HT-29 (cell line): ENCODE measurements at regions not wholly inside any gene's neighbourhood (a gene's known extent, or its start where the extent isn't known, plus 50 kb on each side); places are given as distances from the start of the nearest gene placed in this dataset.
"Not testable (repeated sequence)": the region's sequence is repeated elsewhere in the genome, so short reads cannot be mapped to it uniquely, and the experiment has no call there.

Experiments
- DNase-seq: peaks from one replicate; pipeline ENCODE4 v3.0.0-alpha.2; 2015; ENCODE audit warnings: low spot score

DNA sequence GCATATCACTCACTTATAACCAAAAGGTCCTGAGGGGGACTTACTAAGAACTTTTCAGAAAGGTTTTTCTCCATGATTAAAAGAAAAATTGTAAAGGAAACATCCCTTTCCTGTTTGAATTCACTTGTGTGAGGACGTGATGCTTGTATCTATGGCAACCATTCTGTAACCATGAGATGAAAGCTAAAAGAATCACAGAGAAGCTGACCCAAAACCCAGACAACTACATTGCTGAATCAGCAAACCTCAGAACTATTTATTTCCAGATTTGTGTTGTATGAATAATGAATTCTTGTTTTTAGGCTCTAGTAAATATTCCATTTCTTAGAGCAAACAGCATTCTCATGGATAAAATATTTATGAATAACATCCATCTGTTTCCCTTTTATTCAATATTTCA, 91.2 kb downstream of the RCHY1 start:
- no peak for DNase-seq

DNA sequence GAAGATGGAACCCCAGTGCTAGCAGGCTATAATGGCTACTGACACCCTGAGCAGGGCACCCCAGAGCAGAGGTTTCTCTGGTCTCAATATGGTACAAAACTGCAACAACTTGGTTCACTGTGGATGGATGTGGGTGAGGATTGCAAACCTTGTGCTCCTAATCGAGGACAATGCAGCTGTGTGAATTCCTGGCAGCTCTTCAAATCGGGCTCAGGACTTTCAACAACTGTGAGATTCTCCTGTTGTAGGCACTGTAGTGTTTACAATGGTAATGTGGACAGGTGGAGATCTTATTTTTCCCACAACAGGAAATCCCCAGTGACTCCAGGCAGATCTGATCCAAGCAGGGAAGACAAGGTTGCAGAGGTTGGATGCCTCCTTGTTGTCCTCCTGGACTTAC, 101.5 kb downstream of the RCHY1 start:
- no peak for DNase-seq

GRCh38 chr4:75398501-75398900, 115.7 kb downstream of the RCHY1 start:
- DNase-seq = no peak

GRCh38 chr4:75391489-75392166, 122.6 kb downstream of the RCHY1 start:
- no peak for DNase-seq

GRCh38 chr4:75386426-75386825, 127.8 kb downstream of the RCHY1 start:
- DNase-seq = not testable (repeated sequence)

- no peak for DNase-seq
Measured at GRCh38 chr4:75385106-75385505, 129.1 kb downstream of the RCHY1 start.

- DNase-seq = peak; percentile 22
Measured at GRCh38 chr4:75376543-75376942, 137.7 kb downstream of the RCHY1 start.

- no peak for DNase-seq
Measured at GRCh38 chr4:75371915-75372314, 142.3 kb downstream of the RCHY1 start.

DNA sequence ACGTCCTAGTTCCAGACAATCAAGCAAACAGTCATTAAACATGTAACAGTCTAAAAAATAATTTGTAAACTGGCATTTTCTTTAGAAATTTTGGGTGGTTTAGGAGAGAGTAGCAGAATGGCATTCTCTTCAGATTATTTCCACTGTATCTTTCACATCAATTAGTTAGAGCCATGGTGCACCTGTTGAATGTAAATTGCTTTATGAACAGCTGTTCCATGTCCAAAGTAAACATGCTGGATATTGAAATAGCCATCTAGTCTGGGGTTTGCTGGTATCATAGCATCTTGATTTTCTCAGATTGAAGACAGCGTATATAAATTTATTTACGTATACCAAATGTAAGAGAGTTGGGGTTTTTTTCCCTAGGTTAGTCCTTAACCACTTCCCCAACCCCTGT, 143.6 kb downstream of the RCHY1 start:
- no peak for DNase-seq

- DNase-seq = no peak
Measured at GRCh38 chr4:75345423-75345822, 168.8 kb downstream of the RCHY1 start.

GRCh38 chr4:75344915-75345314, 169.3 kb downstream of the RCHY1 start:
- DNase-seq = peak; percentile 3

GRCh38 chr4:75343333-75343732, 170.9 kb downstream of the RCHY1 start:
- DNase-seq = no peak

DNA sequence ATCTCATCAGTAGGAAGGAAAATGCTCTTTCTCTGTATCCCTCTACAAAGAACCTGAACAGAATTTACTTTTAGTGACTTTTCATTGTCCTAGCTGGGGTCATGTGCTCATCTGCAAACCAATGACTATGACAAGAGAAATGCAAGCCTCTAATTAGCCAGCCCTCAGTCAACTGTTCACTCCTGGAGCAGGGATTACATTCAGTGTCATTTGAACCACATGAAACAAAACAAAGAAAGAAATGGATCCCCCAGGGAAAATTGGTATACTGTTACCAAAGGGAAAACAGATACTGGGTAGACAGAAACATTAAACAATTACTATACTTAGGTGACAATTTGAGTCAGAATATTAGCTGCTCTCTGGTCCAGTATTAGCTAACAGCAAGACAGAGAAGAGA, 173.6 kb downstream of the RCHY1 start:
- no peak for DNase-seq

DNA sequence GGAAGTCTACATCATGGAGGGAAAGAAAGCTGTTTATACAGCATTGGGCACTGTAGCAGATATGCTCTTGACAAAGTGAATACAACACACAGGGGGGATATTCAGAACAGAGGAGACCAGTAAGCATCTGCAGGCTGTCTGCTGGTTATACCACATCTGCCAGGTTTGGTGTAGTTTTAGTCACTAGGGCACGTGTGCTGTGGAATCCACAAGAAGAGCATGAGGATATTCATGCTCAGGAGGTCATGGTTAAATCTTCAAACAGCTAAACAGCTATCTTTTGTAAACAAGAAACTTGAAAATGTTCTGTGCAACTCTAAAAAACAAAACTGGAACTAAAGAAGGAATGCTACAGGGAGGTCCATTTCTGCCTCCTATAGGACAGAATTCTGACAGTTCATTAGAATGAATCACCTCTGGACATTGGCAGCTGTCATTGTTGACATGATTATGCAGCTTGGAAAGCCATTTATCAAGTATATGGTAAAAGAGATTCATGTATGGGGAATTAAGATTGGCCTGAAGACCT, 175.8 kb downstream of the RCHY1 start:
- no peak for DNase-seq

DNA sequence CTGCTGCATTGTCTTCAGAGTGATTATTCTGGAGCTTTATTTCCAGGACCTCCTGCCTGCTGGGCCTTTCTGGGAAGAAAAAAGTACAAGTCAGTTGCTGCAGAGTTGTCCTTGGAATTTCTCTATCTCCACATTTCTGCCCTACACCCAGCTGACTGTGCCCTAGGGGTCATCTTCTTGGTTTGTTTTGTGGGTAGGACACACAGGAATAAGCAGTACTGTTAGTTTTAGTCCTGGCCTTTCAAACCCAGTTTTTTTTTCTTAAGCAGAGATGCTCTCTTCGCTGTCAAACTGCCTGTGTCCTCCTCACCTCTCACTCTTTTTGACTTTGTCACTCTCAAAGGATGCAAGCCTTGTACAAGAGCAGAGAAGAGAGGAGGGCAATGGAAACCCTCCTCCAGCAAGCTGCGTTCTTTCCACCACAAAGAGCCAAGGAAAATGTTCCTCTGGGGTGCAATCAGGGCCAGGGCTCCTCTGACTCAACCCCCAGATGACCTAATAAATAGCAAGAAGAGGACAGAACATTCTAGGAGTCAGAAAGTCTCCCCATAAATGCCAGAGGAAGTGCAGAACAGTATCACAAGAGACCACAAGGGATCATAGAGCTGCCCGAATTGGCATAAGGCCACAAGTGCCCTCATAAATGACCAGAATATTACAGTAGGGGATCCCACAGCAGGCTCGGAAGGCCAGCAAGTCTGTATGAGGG, 186.2 kb downstream of the RCHY1 start:
- no peak for DNase-seq

- no peak for DNase-seq
Measured at GRCh38 chr4:75325318-75325979, 188.8 kb downstream of the RCHY1 start.

DNA sequence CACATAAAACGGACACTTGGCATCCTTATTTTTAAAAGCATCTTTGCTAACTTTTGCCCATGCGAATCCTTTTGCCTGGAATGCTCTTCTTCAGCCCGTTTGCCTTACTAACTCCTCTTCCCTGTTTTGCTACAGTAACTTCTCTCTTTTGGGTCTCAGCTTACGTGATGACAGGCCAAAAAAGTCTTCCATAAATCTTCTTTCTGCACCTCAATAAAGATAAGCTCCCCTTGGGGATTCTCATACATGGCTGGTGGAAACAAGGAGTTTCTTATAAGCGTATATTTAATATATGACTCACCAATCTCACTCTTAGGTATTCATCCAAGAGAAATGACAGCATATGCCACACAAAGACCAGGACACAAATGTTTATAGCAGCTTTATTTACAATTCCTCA, 192.7 kb downstream of the RCHY1 start:
- no peak for DNase-seq

DNA sequence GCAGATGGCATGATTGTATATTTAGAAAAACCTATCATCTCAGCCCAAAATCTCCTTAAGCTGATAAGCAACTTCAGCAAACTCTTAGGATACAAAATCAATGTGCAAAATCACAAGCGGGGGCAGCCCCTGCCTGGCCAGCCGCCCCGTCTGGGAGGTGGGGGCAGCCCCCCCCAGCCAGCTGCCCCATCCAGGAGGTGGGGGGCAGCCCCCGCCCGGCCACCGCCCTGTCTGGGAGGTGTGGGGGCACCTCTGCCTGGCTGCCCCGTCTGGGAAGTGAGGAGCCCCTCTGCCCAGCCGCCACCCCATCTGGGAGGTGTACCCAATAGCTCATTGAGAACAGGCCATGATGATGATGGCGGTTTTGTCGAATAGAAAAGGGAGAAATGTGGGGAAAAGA, 196.6 kb downstream of the RCHY1 start:
- not testable (repeated sequence) for DNase-seq

- DNase-seq = no peak
Measured at GRCh38 chr4:75308049-75308448, 206.2 kb downstream of the RCHY1 start.

DNA sequence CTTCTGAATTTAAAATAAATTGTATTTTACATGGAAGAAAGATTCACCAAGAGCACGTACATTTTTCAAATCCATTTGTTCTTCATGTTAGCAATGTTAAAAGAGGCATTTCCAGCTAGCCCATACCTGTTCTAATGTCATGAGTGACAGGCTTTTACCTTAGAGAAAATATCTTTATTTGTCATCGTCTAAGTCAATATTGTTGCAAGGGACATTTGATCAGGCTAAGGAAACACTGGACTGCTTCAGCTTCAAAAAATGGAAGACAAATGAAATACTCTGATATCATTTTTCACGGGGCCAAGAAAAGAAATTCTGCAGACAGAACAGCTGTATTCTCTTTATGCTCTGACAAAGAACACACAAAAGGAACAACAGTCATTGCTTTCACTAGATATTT, 207.7 kb downstream of the RCHY1 start:
- DNase-seq = no peak

DNA sequence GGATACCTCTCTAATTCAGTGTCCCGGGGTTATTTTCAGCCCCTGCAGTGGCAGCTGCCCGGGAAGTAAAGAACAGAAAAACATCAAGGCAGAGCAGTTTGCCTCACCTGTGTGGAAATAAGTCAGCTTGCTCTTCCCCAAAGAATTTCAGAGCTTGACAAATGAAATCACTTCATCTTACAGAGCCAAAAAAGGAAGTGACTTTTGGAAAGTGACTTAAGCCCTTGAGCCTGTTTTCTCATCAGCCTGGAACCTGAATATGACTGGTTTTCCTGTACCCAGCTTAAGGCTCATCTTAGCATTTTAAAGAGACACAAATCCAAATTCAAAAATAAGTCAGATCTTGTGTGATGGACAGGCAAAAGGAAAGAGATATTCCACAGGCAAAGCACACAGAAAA, 211.6 kb downstream of the RCHY1 start:
- DNase-seq = no peak

GRCh38 chr4:75289914-75290582, 224.2 kb downstream of the RCHY1 start:
- DNase-seq = peak; percentile 73
